ENCODE measurements at regions not wholly inside any gene's neighbourhood (a gene's known extent, or its start where the extent isn't known, plus 50 kb on each side); places are given as distances from the start of the nearest gene placed in this dataset.

GRCh38 chr10:130727766-130728490, 583.6 kb downstream of the TCERG1L start:
- no peak for TF ChIP-seq CTCF (IDR thresholded peaks at IDR 0.05; ENCODE audit: low read length)
- TF ChIP-seq EZH2 (IDR thresholded peaks at IDR 0.05; ENCODE audit: borderline replicate concordance, low read length), result no peak

GRCh38 chr10:130728531-130729215, 582.8 kb downstream of the TCERG1L start:
- Histone ChIP-seq H3K4me2 (ENCODE audit: low read length) (no peak overlapping the region), H2AFZ (ENCODE audit: low read length) (no peak overlapping the region), H3K27me3 (ENCODE audit: insufficient read depth, low read length) (no peaks in the 10 kb centered on the region), H3F3A (ENCODE audit: insufficient read depth, low read length) (no peaks in the 10 kb centered on the region), H3K4me1 (ENCODE audit: insufficient read depth, low read length, severe bottlenecking) (no peaks in the 10 kb centered on the region), H3K9me3 (ENCODE audit: low read length) (no peaks in the 10 kb centered on the region), H3K36me3 (ENCODE audit: insufficient read depth, low read length) (no peaks in the 10 kb centered on the region), H3K4me3 (ENCODE audit: low read depth, low read length, poor library complexity, severe bottlenecking) (no peak overlapping the region), H3K9me2 (ENCODE audit: low read depth, low read length) (no peaks in the 10 kb centered on the region), H3K79me2 (ENCODE audit: insufficient read depth, low read length) (no peaks in the 10 kb centered on the region), H3K27ac (ENCODE audit: low read depth, low read length, poor library complexity, severe bottlenecking) (no peak overlapping the region), H3K9ac (ENCODE audit: low read length) (no peak overlapping the region), H4K20me1 (ENCODE audit: insufficient read depth, low read length) (no peaks in the 10 kb centered on the region)
- TF ChIP-seq EZH2 (IDR thresholded peaks at IDR 0.05; ENCODE audit: borderline replicate concordance, low read length) (no peak), CTCF (IDR thresholded peaks at IDR 0.05; ENCODE audit: low read length) (no peak)

More at GRCh38 chr10:130727766-130728490, 583.6 kb downstream of the TCERG1L start:
- Histone ChIP-seq H3K79me2 (ENCODE audit: insufficient read depth, low read length) (no peaks in the 10 kb centered on the region), H3K9me2 (ENCODE audit: low read depth, low read length) (no peaks in the 10 kb centered on the region), H4K20me1 (ENCODE audit: insufficient read depth, low read length) (no peaks in the 10 kb centered on the region), H3K4me1 (ENCODE audit: insufficient read depth, low read length, severe bottlenecking) (no peaks in the 10 kb centered on the region), H3K27ac (ENCODE audit: low read depth, low read length, poor library complexity, severe bottlenecking) (no peak overlapping the region), H3K9me3 (ENCODE audit: low read length) (no peaks in the 10 kb centered on the region), H3K4me2 (ENCODE audit: low read length) (no peak overlapping the region), H3K27me3 (ENCODE audit: insufficient read depth, low read length) (no peaks in the 10 kb centered on the region), H3F3A (ENCODE audit: insufficient read depth, low read length) (no peaks in the 10 kb centered on the region), H3K4me3 (ENCODE audit: low read depth, low read length, poor library complexity, severe bottlenecking) (no peak overlapping the region), H3K36me3 (ENCODE audit: insufficient read depth, low read length) (no peaks in the 10 kb centered on the region), H3K9ac (ENCODE audit: low read length) (no peak overlapping the region), H2AFZ (ENCODE audit: low read length) (no peak overlapping the region)

GRCh38 chr10:130729876-130730275, 581.6 kb downstream of the TCERG1L start:
- Histone ChIP-seq H3K9me2 (ENCODE audit: low read depth, low read length) (no peaks in the 10 kb centered on the region), H3K79me2 (ENCODE audit: insufficient read depth, low read length) (no peaks in the 10 kb centered on the region), H3K4me2 (ENCODE audit: low read length) (no peak overlapping the region), H3K9ac (ENCODE audit: low read length) (no peak overlapping the region), H3K27ac (ENCODE audit: low read depth, low read length, poor library complexity, severe bottlenecking) (no peak overlapping the region), H3K4me3 (ENCODE audit: low read depth, low read length, poor library complexity, severe bottlenecking) (no peak overlapping the region), H3F3A (ENCODE audit: insufficient read depth, low read length) (no peaks in the 10 kb centered on the region), H3K4me1 (ENCODE audit: insufficient read depth, low read length, severe bottlenecking) (no peaks in the 10 kb centered on the region), H4K20me1 (ENCODE audit: insufficient read depth, low read length) (no peaks in the 10 kb centered on the region), H3K27me3 (ENCODE audit: insufficient read depth, low read length) (no peaks in the 10 kb centered on the region), H2AFZ (ENCODE audit: low read length) (no peak overlapping the region), H3K36me3 (ENCODE audit: insufficient read depth, low read length) (no peaks in the 10 kb centered on the region), H3K9me3 (ENCODE audit: low read length) (no peaks in the 10 kb centered on the region)
- TF ChIP-seq EZH2 (IDR thresholded peaks at IDR 0.05; ENCODE audit: borderline replicate concordance, low read length), result no peak
- no peak for TF ChIP-seq CTCF (IDR thresholded peaks at IDR 0.05; ENCODE audit: low read length)
